Left lung (tissue), 4 donors: ENCODE measurements at regions not wholly inside any gene's neighbourhood (a gene's known extent, or its start where the extent isn't known, plus 50 kb on each side); places are given as distances from the start of the nearest gene placed in this dataset.
A peak's percentile ranks its signal among the peaks of the same experiment; 100 is the strongest.
"Not testable (repeated sequence)": the region's sequence is repeated elsewhere in the genome, so short reads cannot be mapped to it uniquely, and the experiment has no call there.

Experiments used
- ATAC-seq: fragments of 200-7000 bp; cut with Tn5 transposase; one replicate; pipeline ENCODE4 v1.9.1; 2020; ENCODE audit warnings: moderate library complexity
- DNase-seq, 4 donors: peaks; one replicate each; pipeline ENCODE4 v3.0.0-alpha.2; 2013 to 2020
- H3K27ac ChIP-seq, 2 donors: fragments of 200-600 bp; sonication (generic) in 1 of 2; one replicate each; pipeline versions ENCODE4 v1.5.0 to v1.8.0; 2020 to 2021
- H3K27me3 ChIP-seq, 2 donors: fragments of 200-600 bp; sonication (generic) in 1 of 2; one replicate each; pipeline versions ENCODE4 v1.5.0 to v1.8.0; 2020 to 2021
- H3K36me3 ChIP-seq, 2 donors: fragments of 200-600 bp; sonication (generic) in 1 of 2; one replicate each; pipeline versions ENCODE4 v1.5.0 to v1.8.0; 2020 to 2021
- H3K4me1 ChIP-seq, 2 donors: fragments of 200-600 bp; one replicate each; pipeline ENCODE4 v1.8.0; 2021
- H3K4me3 ChIP-seq, 2 donors: fragments of 200-600 bp; sonication (generic) in 1 of 2; one replicate each; pipeline versions ENCODE4 v1.5.0 to v1.8.0; 2020 to 2021; ENCODE audit warnings: mild to moderate bottlenecking in 1 of 2
- H3K9me3 ChIP-seq, 2 donors: fragments of 200-600 bp; sonication (generic) in 1 of 2; one replicate each; pipeline versions ENCODE4 v1.5.0 to v1.8.0; 2020 to 2021
- CTCF ChIP-seq, 2 donors: fragments of 200-600 bp; sonication (generic) in 1 of 2; IDR thresholded peaks; one replicate each; pipeline versions ENCODE4 v1.5.0 to v1.8.0; 2021; ENCODE audit warnings: antibody characterized with exemption in 2 of 2
- intact Hi-C, 2 donors: fragments of 100-400 bp; cut with DNase I; formaldehyde crosslinking; loops; one replicate each; pipeline versions ENCODE4 v1.11.2 to v1.14.2; 2022
- donor health status: DM: no; HTN: yes; CAD: no.
- donor health status: DM: no; HTN: no; CAD: no.

- DNase-seq: peak in 1 of 4 donors; percentile 22
- Histone ChIP-seq H3K27ac (peak overlapping the region; percentile 33 to 37), H3K4me1 (peaks cover 0 to 26% of the 10 kb centered on the region in 2 donors), H3K9me3 (no peaks in the 10 kb centered on the region), H3K4me3 (no peak overlapping the region), H3K27me3 (peaks cover 0 to 5% of the 10 kb centered on the region in 2 donors), H3K36me3 (no peaks in the 10 kb centered on the region)
- ATAC-seq: no peak
- no peak for TF ChIP-seq CTCF (IDR thresholded peaks at IDR 0.05)
- intact Hi-C loops: no loop called here
Measured at GRCh38 chr7:131626643-131627042, 70.2 kb upstream of the PODXL start.

- Histone ChIP-seq H3K27ac (peak overlapping the region; percentile 33 to 37), H3K4me3 (no peak overlapping the region), H3K4me1 (peaks cover 0 to 26% of the 10 kb centered on the region in 2 donors), H3K27me3 (peaks cover 0 to 5% of the 10 kb centered on the region in 2 donors), H3K9me3 (no peaks in the 10 kb centered on the region), H3K36me3 (no peaks in the 10 kb centered on the region)
- peak; percentile 28 for ATAC-seq
- TF ChIP-seq CTCF (IDR thresholded peaks at IDR 0.05): no peak
- peak in 2 of 4 donors; percentile 28 to 55 for DNase-seq
- intact Hi-C loops: no loop called here
Measured at GRCh38 chr7:131625817-131626372, 69.5 kb upstream of the PODXL start.

GRCh38 chr7:131625345-131625744, 68.9 kb upstream of the PODXL start:
- intact Hi-C loops, ATAC-seq, H3K27me3 ChIP-seq, H3K36me3 ChIP-seq, H3K4me3 ChIP-seq, H3K9me3 ChIP-seq, DNase-seq: not testable (repeated sequence)
- Histone ChIP-seq H3K4me1 (peaks cover 0 to 31% of the 10 kb centered on the region in 2 donors), H3K27ac (peak overlapping the region in 1 of 2 donors; percentile 33)

- ATAC-seq (no peak), DNase-seq (no peak)
- peaks cover 0 to 5% of the 10 kb centered on the region in 2 donors for H3K27me3 ChIP-seq
- H3K27ac ChIP-seq: no peak overlapping the region
- intact Hi-C loops: no loop called here
- no peak for TF ChIP-seq CTCF (IDR thresholded peaks at IDR 0.05)
- H3K4me3 ChIP-seq: no peak overlapping the region
- peaks cover 0 to 30% of the 10 kb centered on the region in 2 donors for H3K4me1 ChIP-seq
- H3K36me3 ChIP-seq: no peaks in the 10 kb centered on the region
- H3K9me3 ChIP-seq: no peaks in the 10 kb centered on the region
Measured at GRCh38 chr7:131624536-131624935, 68.1 kb upstream of the PODXL start.

GRCh38 chr7:131623154-131623553, 66.7 kb upstream of the PODXL start:
- intact Hi-C loops: no loop called here
- no peak for TF ChIP-seq CTCF (IDR thresholded peaks at IDR 0.05)
- Histone ChIP-seq H3K36me3 (no peaks in the 10 kb centered on the region), H3K27ac (peak overlapping the region; percentile 29 to 36), H3K9me3 (no peaks in the 10 kb centered on the region), H3K27me3 (peaks cover 0 to 5% of the 10 kb centered on the region in 2 donors), H3K4me1 (peaks cover 0 to 28% of the 10 kb centered on the region in 2 donors), H3K4me3 (no peak overlapping the region)
- no peak for ATAC-seq
- peak in 1 of 4 donors; percentile 53 for DNase-seq

- Histone ChIP-seq H3K4me1 (peaks cover 0 to 25% of the 10 kb centered on the region in 2 donors), H3K27me3 (peaks cover 0 to 5% of the 10 kb centered on the region in 2 donors), H3K9me3 (no peaks in the 10 kb centered on the region), H3K36me3 (no peaks in the 10 kb centered on the region), H3K4me3 (no peak overlapping the region), H3K27ac (no peak overlapping the region)
- no peak for TF ChIP-seq CTCF (IDR thresholded peaks at IDR 0.05)
- DNase-seq (no peak), ATAC-seq (no peak)
- intact Hi-C loops: no loop called here
Measured at GRCh38 chr7:131621652-131622051, 65.2 kb upstream of the PODXL start.
